CD14-positive monocyte (primary cell): ENCODE measurements at regions not wholly inside any gene's neighbourhood (a gene's known extent, or its start where the extent isn't known, plus 50 kb on each side); places are given as distances from the start of the nearest gene placed in this dataset.

Source experiments
- DNase-seq, 3 donors: peaks; one replicate each; pipeline ENCODE4 v3.0.0-alpha.2; 2011 to 2022
- H2AFZ ChIP-seq: 2 replicates; pipeline ENCODE4 v1.6.0; 2012; ENCODE audit warnings: mild to moderate bottlenecking, low read depth, low read length, inconsistent platforms; ENCODE audit not compliant: insufficient read depth, poor library complexity, severe bottlenecking
- H3K27ac ChIP-seq, 2 donors: 1 replicate in 1 of 2; 2 replicates in 1 of 2; pipeline ENCODE4 v1.5.1; 2012 to 2013; ENCODE audit warnings: low read length in 2 of 2, control low read depth in 1 of 2, inconsistent platforms in 1 of 2, low read depth in 1 of 2, mild to moderate bottlenecking in 1 of 2
- H3K27me3 ChIP-seq, 2 donors: one replicate each; pipeline versions ENCODE4 v1.6.0 to v1.6.1; 2011 to 2013; ENCODE audit warnings: low read length in 2 of 2; ENCODE audit not compliant: control insufficient read depth in 2 of 2, insufficient read depth in 2 of 2
- H3K36me3 ChIP-seq, 2 donors: replicated peaks in 1 of 2; 1 replicate in 1 of 2; 2 replicates in 1 of 2; pipeline versions ENCODE4 v1.5.1 to v1.6.1; 2012 to 2013; ENCODE audit warnings: low read length in 2 of 2, control low read depth in 1 of 2, inconsistent platforms in 1 of 2, mild to moderate bottlenecking in 1 of 2; ENCODE audit not compliant: insufficient read depth in 2 of 2, control insufficient read depth in 1 of 2
- H3K4me1 ChIP-seq, 2 donors: 1 replicate in 1 of 2; 2 replicates in 1 of 2; pipeline versions ENCODE4 v1.5.1 to v1.6.1; 2012 to 2013; ENCODE audit warnings: low read length in 2 of 2, control low read depth in 1 of 2, inconsistent platforms in 1 of 2, mild to moderate bottlenecking in 1 of 2, moderate library complexity in 1 of 2; ENCODE audit not compliant: insufficient read depth in 2 of 2, control insufficient read depth in 1 of 2
- H3K4me2 ChIP-seq: replicated peaks from 2 replicates; pipeline ENCODE3; 2012; ENCODE audit warnings: low read length, moderate library complexity, mild to moderate bottlenecking; ENCODE audit not compliant: poor library complexity, severe bottlenecking; ENCODE audit errors: extremely low read depth
- H3K4me3 ChIP-seq, 3 experiments: fragments of 200-600 bp in 1 of 3; sonication (generic) in 1 of 3; replicated peaks in 1 of 3; 1 replicate in 2 of 3; 2 replicates in 1 of 3; pipeline ENCODE4 v1.5.1; 2011 to 2013; ENCODE audit warnings: low read length in 3 of 3, mild to moderate bottlenecking in 3 of 3, control low read depth in 2 of 3, low read depth in 2 of 3, inconsistent platforms in 1 of 3, moderate library complexity in 1 of 3
- H3K79me2 ChIP-seq: 2 replicates; pipeline ENCODE4 v1.6.0; 2012; ENCODE audit warnings: mild to moderate bottlenecking, control low read depth, inconsistent platforms, low read length, moderate library complexity; ENCODE audit not compliant: insufficient read depth
- H3K9ac ChIP-seq: 2 replicates; pipeline ENCODE4 v1.6.0; 2017; ENCODE audit warnings: low read length, mild to moderate bottlenecking; ENCODE audit not compliant: insufficient read depth, poor library complexity, severe bottlenecking
- H3K9me3 ChIP-seq, 2 donors: replicated peaks in 1 of 2; 1 replicate in 1 of 2; 2 replicates in 1 of 2; pipeline versions ENCODE4 v1.5.1 to v1.6.1; 2012 to 2013; ENCODE audit warnings: low read length in 2 of 2, control low read depth in 1 of 2; ENCODE audit not compliant: control insufficient read depth in 1 of 2, insufficient read depth in 1 of 2
- H4K20me1 ChIP-seq: 2 replicates; pipeline ENCODE4 v1.6.0; 2012; ENCODE audit warnings: mild to moderate bottlenecking, low read length, control low read depth, moderate library complexity; ENCODE audit not compliant: insufficient read depth
- H3K27ac Mint-ChIP-seq, 7 donors: one replicate each; pipeline ENCODE4 v1.8.0; 2020; ENCODE audit warnings: mild to moderate bottlenecking in 7 of 7, mixed read lengths in 7 of 7, moderate library complexity in 6 of 7, inconsistent platforms in 2 of 7
- H3K27me3 Mint-ChIP-seq, 3 donors: one replicate each; pipeline ENCODE4 v1.8.0; 2021 to 2022; ENCODE audit warnings: low read depth in 3 of 3, mild to moderate bottlenecking in 3 of 3, mixed read lengths in 3 of 3, moderate library complexity in 3 of 3, inconsistent platforms in 1 of 3
- H3K36me3 Mint-ChIP-seq, 2 donors: one replicate each; pipeline ENCODE4 v1.8.0; 2020; ENCODE audit warnings: mixed read lengths in 2 of 2, inconsistent platforms in 1 of 2, mild to moderate bottlenecking in 1 of 2
- H3K4me1 Mint-ChIP-seq: one replicate; pipeline ENCODE4 v1.8.0; 2020; ENCODE audit warnings: mild to moderate bottlenecking, mixed read lengths
- H3K4me3 Mint-ChIP-seq, 2 donors: one replicate each; pipeline ENCODE4 v1.8.0; 2020; ENCODE audit warnings: mild to moderate bottlenecking in 2 of 2, mixed read lengths in 2 of 2, moderate library complexity in 1 of 2
- H3K9me3 Mint-ChIP-seq, 7 donors: one replicate each; pipeline ENCODE4 v1.8.0; 2020 to 2022; ENCODE audit warnings: mixed read lengths in 7 of 7, mild to moderate bottlenecking in 6 of 7, moderate library complexity in 6 of 7, inconsistent platforms in 2 of 7
- WGBS: methylation state at CpG from one replicate; pipeline ENCODE4 v1.1.5; 2013; ENCODE audit warnings: missing lambda C conversion rate; ENCODE audit not compliant: insufficient coverage; 5-methylcytosine and 5-hydroxymethylcytosine counted together
- intact Hi-C, 2 donors: fragments of 100-400 bp; cut with micrococcal nuclease; formaldehyde crosslinking; loops; one replicate each; pipeline versions ENCODE4 v1.15.0 to v1.15.1; 2023
- TF ChIP-seq, protein P1 (sequence below): fragments of 200-600 bp; IDR thresholded peaks from one replicate; pipeline ENCODE4 v1.8.0; 2022; ENCODE audit warnings: antibody characterized with exemption, mild to moderate bottlenecking

DNA sequence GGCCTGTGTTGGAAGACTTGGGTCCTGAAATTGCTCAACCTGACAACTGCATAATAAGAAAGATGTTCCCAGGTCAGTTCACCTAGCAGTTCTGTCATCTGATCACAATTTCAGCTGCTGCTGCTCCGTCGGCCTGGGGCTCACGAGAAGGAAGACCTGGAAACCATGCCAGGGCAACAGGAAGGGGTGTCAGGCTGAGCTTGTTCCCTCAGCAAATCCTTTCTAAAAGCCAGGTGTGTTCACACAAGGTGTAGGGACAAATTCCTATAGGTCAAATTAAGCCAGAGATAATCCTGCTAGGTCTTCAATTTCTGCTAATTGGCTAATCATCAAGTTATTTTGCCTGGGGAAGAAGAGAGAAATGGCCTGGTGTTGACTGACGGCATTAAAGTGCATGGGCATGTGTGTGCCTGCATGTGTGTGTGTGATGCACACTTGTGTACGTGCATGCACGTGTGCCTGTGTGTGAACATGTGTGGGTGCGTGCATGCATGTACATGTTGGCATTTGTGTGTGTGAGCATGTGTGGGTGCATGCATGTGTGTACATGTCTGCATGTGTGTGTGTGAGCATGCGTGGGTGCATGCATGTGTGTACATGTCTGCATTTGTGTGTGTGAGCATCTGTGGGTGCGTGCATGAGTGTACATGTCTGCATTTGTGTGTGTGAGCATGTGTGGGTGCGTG lies 178.6 kb downstream of the TMEM18 start:
- no peak overlapping the region for H3K27ac Mint-ChIP-seq
- peaks cover 0 to 2% (median 1%) of the 10 kb centered on the region in 3 donors for H3K27me3 Mint-ChIP-seq
- H3K9ac ChIP-seq: no peak overlapping the region

DNA sequence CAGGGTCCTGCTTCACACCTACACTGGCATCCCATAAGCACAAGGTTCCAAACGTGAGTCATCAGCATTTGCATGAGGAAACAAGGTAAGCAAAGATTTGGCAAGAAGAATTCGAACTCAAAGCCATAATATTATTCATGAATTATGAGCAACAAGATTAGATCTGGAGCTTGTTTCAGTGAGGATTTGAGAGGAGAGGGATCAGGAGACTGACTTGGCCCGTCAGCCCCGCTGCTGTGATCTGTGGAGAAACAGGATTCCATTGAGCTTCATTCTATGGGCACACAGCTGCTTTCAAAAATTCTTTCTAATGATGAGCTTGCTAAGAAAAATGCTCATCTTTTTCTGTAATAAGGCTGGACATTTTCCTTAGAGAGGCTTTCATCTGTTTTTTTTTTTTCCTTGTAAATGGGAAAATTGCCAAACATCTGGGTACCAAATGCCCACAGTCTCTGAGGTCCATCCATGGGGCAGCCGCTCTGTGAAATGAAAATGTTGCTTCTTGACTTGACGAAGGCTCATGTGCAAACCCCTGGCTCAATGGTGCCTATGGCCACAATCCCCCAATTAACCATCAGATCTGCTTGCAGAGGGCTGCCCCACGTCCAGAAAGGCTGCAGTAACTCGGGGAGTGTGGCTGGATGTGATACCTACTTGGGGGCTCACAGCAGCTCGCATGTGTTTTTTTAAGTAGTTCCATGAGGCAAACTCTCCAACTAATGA lies 179.3 kb downstream of the TMEM18 start:
- WGBS: 79% methylated on average over 4 of the region's 9 CpGs
- Mint-ChIP-seq H3K27me3 (peaks cover 0 to 2% (median 1%) of the 10 kb centered on the region in 3 donors), H3K27ac (no peak overlapping the region)

More for the DNA sequence above, 178.6 kb downstream of the TMEM18 start:
- no peaks in the 10 kb centered on the region for H3K27me3 ChIP-seq
- Mint-ChIP-seq H3K9me3 (peaks cover 14 to 32% (median 19%) of the 10 kb centered on the region in 7 donors), H3K36me3 (no peaks in the 10 kb centered on the region), H3K4me3 (no peak overlapping the region), H3K4me1 (no peaks in the 10 kb centered on the region)
- no peaks in the 10 kb centered on the region for H3K4me1 ChIP-seq
- H3K9me3 ChIP-seq: peaks cover 0 to 40% of the 10 kb centered on the region in 2 donors
- TF ChIP-seq, protein P1, sequence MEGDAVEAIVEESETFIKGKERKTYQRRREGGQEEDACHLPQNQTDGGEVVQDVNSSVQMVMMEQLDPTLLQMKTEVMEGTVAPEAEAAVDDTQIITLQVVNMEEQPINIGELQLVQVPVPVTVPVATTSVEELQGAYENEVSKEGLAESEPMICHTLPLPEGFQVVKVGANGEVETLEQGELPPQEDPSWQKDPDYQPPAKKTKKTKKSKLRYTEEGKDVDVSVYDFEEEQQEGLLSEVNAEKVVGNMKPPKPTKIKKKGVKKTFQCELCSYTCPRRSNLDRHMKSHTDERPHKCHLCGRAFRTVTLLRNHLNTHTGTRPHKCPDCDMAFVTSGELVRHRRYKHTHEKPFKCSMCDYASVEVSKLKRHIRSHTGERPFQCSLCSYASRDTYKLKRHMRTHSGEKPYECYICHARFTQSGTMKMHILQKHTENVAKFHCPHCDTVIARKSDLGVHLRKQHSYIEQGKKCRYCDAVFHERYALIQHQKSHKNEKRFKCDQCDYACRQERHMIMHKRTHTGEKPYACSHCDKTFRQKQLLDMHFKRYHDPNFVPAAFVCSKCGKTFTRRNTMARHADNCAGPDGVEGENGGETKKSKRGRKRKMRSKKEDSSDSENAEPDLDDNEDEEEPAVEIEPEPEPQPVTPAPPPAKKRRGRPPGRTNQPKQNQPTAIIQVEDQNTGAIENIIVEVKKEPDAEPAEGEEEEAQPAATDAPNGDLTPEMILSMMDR: no peak
- WGBS: 88% methylated on average over 8 of the region's 10 CpGs
- DNase-seq: no peak
- H3K27ac ChIP-seq: no peak overlapping the region
- H2AFZ ChIP-seq: no peak overlapping the region
- H3K4me2 ChIP-seq: no peak overlapping the region
- H3K36me3 ChIP-seq: no peaks in the 10 kb centered on the region
- H3K79me2 ChIP-seq: no peaks in the 10 kb centered on the region
- no peaks in the 10 kb centered on the region for H4K20me1 ChIP-seq
- no peak overlapping the region for H3K4me3 ChIP-seq
- intact Hi-C loops: no loop called here

More for the DNA sequence above, 179.3 kb downstream of the TMEM18 start:
- Mint-ChIP-seq H3K9me3 (peaks cover 9 to 29% (median 17%) of the 10 kb centered on the region in 7 donors), H3K4me3 (no peak overlapping the region), H3K4me1 (no peaks in the 10 kb centered on the region), H3K36me3 (no peaks in the 10 kb centered on the region)
- Histone ChIP-seq H3K4me1 (no peaks in the 10 kb centered on the region), H3K79me2 (no peaks in the 10 kb centered on the region), H4K20me1 (no peaks in the 10 kb centered on the region), H2AFZ (no peak overlapping the region), H3K9me3 (peaks cover 0 to 34% of the 10 kb centered on the region in 2 donors), H3K9ac (no peak overlapping the region), H3K27ac (no peak overlapping the region), H3K27me3 (no peaks in the 10 kb centered on the region), H3K4me2 (no peak overlapping the region), H3K36me3 (no peaks in the 10 kb centered on the region), H3K4me3 (no peak overlapping the region)
- DNase-seq: no peak
- intact Hi-C loops: no loop called here
- TF ChIP-seq, protein P1: no peak
